Endothelial cell of umbilical vein (primary cell): ENCODE measurements at regions not wholly inside any gene's neighbourhood (a gene's known extent, or its start where the extent isn't known, plus 50 kb on each side); places are given as distances from the start of the nearest gene placed in this dataset.

Source experiments
- BruUV-seq: library from RNA; stranded (reverse); fragments of 400-500 nt; replicated peaks from 2 replicates; lab custom pipeline; 2021; lab: Mats Ljungman, UMichigan
- CTCF ChIA-PET: fragments of 300-600, 350-600 bp; sonication (Branson Sonifier 250); formaldehyde crosslinking; loops from one replicate; lab custom pipeline; 2021; ENCODE audit warnings: antibody characterized with exemption, inconsistent platforms; lab: Charles Lee
- POLR2A ChIA-PET: fragments of 300-600, 350-600 bp; sonication (Branson Sonifier 250); formaldehyde crosslinking; loops from one replicate; lab custom pipeline; 2021; ENCODE audit warnings: antibody characterized with exemption, inconsistent platforms; lab: Charles Lee
- DNase-seq: peaks from one replicate; pipeline ENCODE4 v3.0.0-alpha.2; 2011; ENCODE audit warnings: low read depth, low spot score
- FAIRE-seq: peaks from 2 replicates; lab custom pipeline; 2011; peaks lifted over from hg19 to GRCh38; lab: Jason Lieb, UNC
- H2AFZ ChIP-seq: 2 replicates; pipeline ENCODE4 v1.6.0; 2012; ENCODE audit warnings: low read depth, low read length, control low read depth, inconsistent platforms
- H3K27ac ChIP-seq: 2 replicates; pipeline ENCODE4 v1.5.1; 2011; ENCODE audit warnings: low read depth, mild to moderate bottlenecking, control low read depth, low read length, moderate library complexity; ENCODE audit not compliant: insufficient read depth
- H3K27me3 ChIP-seq, 2 experiments: 2 replicates each; pipeline versions ENCODE4 v1.6.0 to v1.6.1; 2011; ENCODE audit warnings: low read length in 2 of 2, mixed read lengths in 1 of 2; ENCODE audit not compliant: control insufficient read depth in 2 of 2, insufficient read depth in 2 of 2
- H3K36me3 ChIP-seq, 2 experiments: 2 replicates in 1 of 2; 3 replicates in 1 of 2; pipeline ENCODE4 v1.5.1; 2011; ENCODE audit warnings: low read length in 2 of 2, mild to moderate bottlenecking in 1 of 2, moderate library complexity in 1 of 2; ENCODE audit not compliant: control insufficient read depth in 2 of 2, insufficient read depth in 2 of 2; ENCODE audit errors: extremely low read depth in 1 of 2
- H3K4me1 ChIP-seq: 3 replicates; pipeline ENCODE4 v1.5.1; 2011; ENCODE audit warnings: mild to moderate bottlenecking, low read length; ENCODE audit not compliant: control insufficient read depth, insufficient read depth; ENCODE audit errors: extremely low read depth
- H3K4me2 ChIP-seq: 2 replicates; pipeline ENCODE4 v1.6.1; 2011; ENCODE audit warnings: low read length, control low read depth, mixed read lengths; ENCODE audit not compliant: insufficient read depth
- H3K4me3 ChIP-seq, 3 experiments: fragments of 200-600 bp in 1 of 3; sonication (generic), shearing (Covaris generic) in 1 of 3; replicated peaks in 1 of 3; 2 replicates each; pipeline ENCODE4 v1.5.1; 2011 to 2016; ENCODE audit warnings: control low read depth in 3 of 3, low read length in 3 of 3, mild to moderate bottlenecking in 2 of 3, inconsistent platforms in 1 of 3, low read depth in 1 of 3, moderate library complexity in 1 of 3; ENCODE audit not compliant: insufficient read depth in 1 of 3
- H3K79me2 ChIP-seq: 2 replicates; pipeline ENCODE4 v1.6.0; 2012; ENCODE audit warnings: low read length, inconsistent platforms; ENCODE audit not compliant: control insufficient read depth, insufficient read depth
- H3K9ac ChIP-seq: replicated peaks from 2 replicates; pipeline ENCODE3; 2011; ENCODE audit warnings: low read length, control low read depth; ENCODE audit not compliant: insufficient read depth; ENCODE audit errors: extremely low read depth
- H3K9me1 ChIP-seq: replicated peaks from 3 replicates; pipeline ENCODE4 v1.6.0; 2011; ENCODE audit warnings: mild to moderate bottlenecking, low read length; ENCODE audit not compliant: control insufficient read depth, insufficient read depth; ENCODE audit errors: extremely low read depth
- H3K9me3 ChIP-seq: replicated peaks from 2 replicates; pipeline ENCODE4 v1.5.1; 2012; ENCODE audit warnings: low read length, inconsistent platforms; ENCODE audit not compliant: control insufficient read depth, insufficient read depth
- H4K20me1 ChIP-seq: replicated peaks from 2 replicates; pipeline ENCODE3; 2011; ENCODE audit warnings: mild to moderate bottlenecking, low read length; ENCODE audit not compliant: control insufficient read depth, insufficient read depth; ENCODE audit errors: extremely low read depth
- CTCF ChIP-seq, 2 donors: IDR thresholded peaks; 1 replicate in 1 of 2; 2 replicates in 1 of 2; pipeline ENCODE4 v1.5.1; 2011; ENCODE audit warnings: low read length in 2 of 2, mild to moderate bottlenecking in 2 of 2, moderate library complexity in 2 of 2, control low read depth in 1 of 2, inconsistent platforms in 1 of 2, low read depth in 1 of 2; ENCODE audit not compliant: insufficient read depth in 1 of 2; ENCODE audit errors: extremely low read depth in 1 of 2
- EZH2 ChIP-seq: IDR thresholded peaks from 2 replicates; pipeline ENCODE4 v1.6.1; 2012; ENCODE audit warnings: borderline replicate concordance, low read depth, mild to moderate bottlenecking, moderate library complexity, low read length, inconsistent platforms; ENCODE audit not compliant: severe bottlenecking
- FOS ChIP-seq: IDR thresholded peaks from 2 replicates; pipeline ENCODE4 v1.6.1; 2011; ENCODE audit warnings: mild to moderate bottlenecking, low read length, moderate library complexity, borderline replicate concordance; ENCODE audit not compliant: insufficient read depth
- GATA2 ChIP-seq: IDR thresholded peaks from 2 replicates; pipeline ENCODE4 v1.7.0; 2011; ENCODE audit warnings: low read depth, mild to moderate bottlenecking, moderate library complexity, mixed read lengths, low read length; ENCODE audit not compliant: insufficient read length, insufficient read depth
- JUN ChIP-seq: IDR thresholded peaks from 2 replicates; pipeline ENCODE4 v1.6.1; 2011; ENCODE audit warnings: borderline replicate concordance, low read depth; ENCODE audit not compliant: insufficient read length, insufficient read depth
- MAX ChIP-seq: IDR thresholded peaks from 2 replicates; pipeline ENCODE4 v1.6.1; 2011; ENCODE audit not compliant: insufficient read depth, insufficient read length
- MYC ChIP-seq: IDR thresholded peaks from one replicate; pipeline ENCODE4 v1.6.1; 2011; ENCODE audit warnings: mild to moderate bottlenecking, low read depth, low read length
- POLR2A ChIP-seq: IDR thresholded peaks from 2 replicates; pipeline ENCODE4 v1.6.1; 2012; ENCODE audit warnings: low read depth, mild to moderate bottlenecking, control low read depth, low read length
- POLR2AphosphoS5 ChIP-seq: IDR thresholded peaks from 2 replicates; pipeline ENCODE4 v1.6.1; 2012; ENCODE audit warnings: low read depth, mild to moderate bottlenecking, control low read depth, low read length, moderate library complexity; ENCODE audit not compliant: insufficient read depth
- dilution Hi-C: fragments of 300-500 bp; cut with MboI; formaldehyde crosslinking; loops from one replicate; pipeline ENCODE4 v1.15.0; 2019; ENCODE audit warnings: low sequenced_read_pairs; ENCODE audit not compliant: extremely low pct_ligation_motif_present
- intact Hi-C: fragments of 100-400 bp; cut with micrococcal nuclease; formaldehyde crosslinking; loops from one replicate; pipeline ENCODE4 v1.10.0; 2022

DNA sequence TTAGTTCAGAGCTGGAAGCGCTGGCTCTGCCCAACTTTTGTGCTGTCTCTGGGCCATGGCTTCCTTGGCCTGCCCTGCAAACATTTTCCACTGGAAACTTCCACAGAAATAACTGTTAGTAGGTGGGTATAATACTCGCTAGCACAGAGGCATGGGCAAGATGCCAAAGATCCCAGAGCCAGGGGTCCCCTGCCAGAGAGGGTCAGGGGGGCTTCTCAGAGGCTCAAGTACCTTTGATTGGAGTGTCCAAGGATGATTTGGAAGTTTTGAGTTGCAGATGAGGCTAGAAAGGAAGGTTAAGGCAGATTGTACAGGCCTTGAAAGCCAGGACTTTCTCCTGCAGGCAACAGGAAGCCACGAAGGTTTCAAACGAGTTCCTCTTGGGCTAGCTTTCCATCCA, 187.6 kb downstream of the DICER1 start:
- CTCF ChIA-PET: no interaction called here
- TF ChIP-seq FOS: no peak
- TF ChIP-seq GATA2: no peak
- no peak for TF ChIP-seq POLR2A
- TF ChIP-seq JUN: no peak
- TF ChIP-seq POLR2AphosphoS5: no peak
- no peak for TF ChIP-seq MAX
- no peak for TF ChIP-seq MYC
- no peak for TF ChIP-seq CTCF (IDR thresholded peaks at IDR 0.05; ENCODE audit: extremely low read depth in 1 of 2, insufficient read depth in 1 of 2, low read depth in 1 of 2, low read length in 2 of 2)
- no peak for TF ChIP-seq EZH2
- POLR2A ChIA-PET: no interaction called here
- Histone ChIP-seq H3K9me1 (no peaks in the 10 kb centered on the region), H3K9me3 (no peaks in the 10 kb centered on the region), H3K4me2 (no peak overlapping the region), H3K27ac (no peak overlapping the region), H3K4me3 (no peak overlapping the region), H2AFZ (no peak overlapping the region), H3K9ac (no peak overlapping the region), H3K27me3 (no peaks in the 10 kb centered on the region), H3K79me2 (no peaks in the 10 kb centered on the region), H4K20me1 (no peaks in the 10 kb centered on the region), H3K36me3 (no peaks in the 10 kb centered on the region), H3K4me1 (no peaks in the 10 kb centered on the region)
- DNase-seq (no peak), FAIRE-seq (no peak)
- dilution Hi-C loops (no loop called here), intact Hi-C loops (no loop called here)
- no TSS peak for BruUV-seq
